HCT116 (cell line): ENCODE measurements at regions not wholly inside any gene's neighbourhood (a gene's known extent, or its start where the extent isn't known, plus 50 kb on each side); places are given as distances from the start of the nearest gene placed in this dataset.

Source experiments
- ATAC-seq: fragments of 200-7000 bp; cut with Tn5 transposase; 2 replicates; pipeline ENCODE4 v1.9.1; 2020; ENCODE audit warnings: mild to moderate bottlenecking, moderate library complexity
- BruUV-seq: library from RNA; stranded (reverse); fragments of 400-500 nt; replicated peaks from 2 replicates; lab custom pipeline; 2021; lab: Mats Ljungman, UMichigan
- CTCF ChIA-PET: fragments of 300-600 bp; sonication (Branson Sonifier 250); formaldehyde crosslinking; loops from one replicate; lab custom pipeline; 2021; ENCODE audit warnings: antibody characterized with exemption; lab: Charles Lee
- POLR2A ChIA-PET: fragments of 300-600, 350-600 bp; sonication (Branson Sonifier 250); formaldehyde crosslinking; loops from one replicate; lab custom pipeline; 2021; ENCODE audit warnings: antibody characterized with exemption; lab: Charles Lee
- RAD21 ChIA-PET, 2 experiments: fragments of 300-600 bp; sonication (Branson Sonifier 250); formaldehyde crosslinking; loops; one replicate each; lab custom pipeline; 2023; ENCODE audit warnings: low total read pairs in 2 of 2; ENCODE audit not compliant: uncharacterized antibody in 2 of 2, unreplicated experiment in 2 of 2, low non-redundant PET in 1 of 2; lab: Charles Lee
- DNase-seq: peaks from one replicate; pipeline ENCODE4 v3.0.0-alpha.2; 2010; ENCODE audit warnings: low read depth, low spot score
- H2AFZ ChIP-seq: fragments of 200-600 bp; shearing (Covaris generic), sonication (generic); 2 replicates; pipeline ENCODE4 v1.6.1; 2017; ENCODE audit warnings: low read depth, mixed run types, mixed read lengths, antibody characterized with exemption, low read length; ENCODE audit not compliant: poor library complexity, severe bottlenecking
- H3K27ac ChIP-seq: 2 replicates; pipeline ENCODE4 v1.5.1; 2012; ENCODE audit warnings: low read depth, low read length
- H3K27me3 ChIP-seq: fragments of 200-600 bp; sonication (generic); 2 replicates; pipeline ENCODE4 v1.6.1; 2016; ENCODE audit warnings: mixed run types, low read length, mixed read lengths; ENCODE audit not compliant: insufficient read depth
- H3K36me3 ChIP-seq, 2 experiments: fragments of 200-500 bp in 1 of 2; fragments of 200-600 bp in 1 of 2; sonication (Bioruptor generic) in 1 of 2; sonication (generic) in 1 of 2; 2 replicates each; pipeline versions ENCODE4 v1.5.1 to v1.6.1; 2014 to 2016; ENCODE audit warnings: low read length in 2 of 2, inconsistent platforms in 1 of 2, mixed read lengths in 1 of 2, mixed run types in 1 of 2; ENCODE audit not compliant: insufficient read depth in 2 of 2, control insufficient read depth in 1 of 2
- H3K4me1 ChIP-seq, 2 experiments: fragments of 200-600 bp in 1 of 2; sonication (generic) in 1 of 2; 2 replicates each; pipeline versions ENCODE4 v1.5.1 to v1.6.1; 2012 to 2017; ENCODE audit warnings: low read length in 2 of 2, inconsistent platforms in 1 of 2, mild to moderate bottlenecking in 1 of 2, mixed read lengths in 1 of 2, mixed run types in 1 of 2, moderate library complexity in 1 of 2; ENCODE audit not compliant: insufficient read depth in 2 of 2, control insufficient read depth in 1 of 2
- H3K4me2 ChIP-seq: fragments of 200-600 bp; sonication (generic); 2 replicates; pipeline ENCODE4 v1.6.1; 2017; ENCODE audit warnings: mixed run types, low read length, mixed read lengths
- H3K4me3 ChIP-seq, 2 experiments: fragments of 200-600 bp in 1 of 2; sonication (generic) in 1 of 2; replicated peaks in 1 of 2; 2 replicates each; pipeline ENCODE4 v1.5.1; 2011 to 2016; ENCODE audit warnings: low read length in 2 of 2, control low read depth in 1 of 2, low read depth in 1 of 2, mild to moderate bottlenecking in 1 of 2, mixed read lengths in 1 of 2, mixed run types in 1 of 2
- H3K79me2 ChIP-seq: fragments of 200-600 bp; sonication (generic); 2 replicates; pipeline ENCODE4 v1.6.1; 2017; ENCODE audit warnings: mild to moderate bottlenecking, mixed run types, low read length, moderate library complexity, mixed read lengths; ENCODE audit not compliant: insufficient read depth
- H3K9ac ChIP-seq: fragments of 200-600 bp; sonication (generic); 2 replicates; pipeline ENCODE4 v1.6.1; 2016; ENCODE audit warnings: low read length, mixed read lengths
- H3K9me2 ChIP-seq: fragments of 200-600 bp; sonication (generic), shearing (Covaris generic); 2 replicates; pipeline ENCODE4 v1.6.1; 2017; ENCODE audit warnings: mixed run types, mild to moderate bottlenecking, moderate library complexity; ENCODE audit not compliant: insufficient read depth
- H3K9me3 ChIP-seq, 2 experiments: fragments of 200-500 bp in 1 of 2; fragments of 200-600 bp in 1 of 2; sonication (Bioruptor generic) in 1 of 2; sonication (generic) in 1 of 2; 2 replicates each; pipeline ENCODE4 v1.6.1; 2014 to 2017; ENCODE audit warnings: low read length in 2 of 2, mixed read lengths in 2 of 2, inconsistent platforms in 1 of 2, low read depth in 1 of 2, mild to moderate bottlenecking in 1 of 2, mixed run types in 1 of 2, moderate library complexity in 1 of 2; ENCODE audit not compliant: control insufficient read depth in 1 of 2, insufficient read depth in 1 of 2
- H4K20me1 ChIP-seq: fragments of 200-600 bp; sonication (generic), shearing (Covaris generic); 2 replicates; pipeline ENCODE4 v1.6.1; 2017; ENCODE audit warnings: mixed run types, mild to moderate bottlenecking, moderate library complexity; ENCODE audit not compliant: insufficient read depth
- ATF3 ChIP-seq: IDR thresholded peaks from 2 replicates; pipeline ENCODE4 v1.6.1; 2012
- CBX3 ChIP-seq: IDR thresholded peaks from 2 replicates; pipeline ENCODE4 v1.6.1; 2012; ENCODE audit warnings: low read depth
- CEBPB ChIP-seq: IDR thresholded peaks from 2 replicates; pipeline ENCODE4 v1.6.1; 2012; ENCODE audit warnings: low read depth
- EGR1 ChIP-seq: IDR thresholded peaks from 2 replicates; pipeline ENCODE4 v1.6.1; 2012; ENCODE audit warnings: low read depth
- ELF1 ChIP-seq: IDR thresholded peaks from 2 replicates; pipeline ENCODE4 v1.6.1; 2012; ENCODE audit warnings: low read depth, borderline replicate concordance
- EZH2 ChIP-seq: fragments of 200-600 bp; sonication (generic); IDR thresholded peaks from 2 replicates; pipeline ENCODE4 v1.6.1; 2017; ENCODE audit warnings: antibody characterized with exemption, mixed run types
- EZH2phosphoT487 ChIP-seq: fragments of 200-600 bp; IDR thresholded peaks from 2 replicates; pipeline ENCODE4 v1.6.1; 2018; ENCODE audit warnings: antibody characterized with exemption, borderline replicate concordance
- FOSL1 ChIP-seq: IDR thresholded peaks from 2 replicates; pipeline ENCODE4 v1.6.1; 2012; ENCODE audit warnings: low read depth
- MAX ChIP-seq: IDR thresholded peaks from 2 replicates; pipeline ENCODE4 v1.6.1; 2012
- POLR2A ChIP-seq: IDR thresholded peaks from 2 replicates; pipeline ENCODE4 v1.7.0; 2011; ENCODE audit warnings: borderline replicate concordance; ENCODE audit not compliant: insufficient read depth, insufficient read length; ENCODE audit errors: extremely low read depth
- POLR2AphosphoS5 ChIP-seq: IDR thresholded peaks from 2 replicates; pipeline ENCODE4 v1.6.1; 2011; ENCODE audit warnings: mild to moderate bottlenecking, low read depth, low read length, moderate library complexity
- REST ChIP-seq: IDR thresholded peaks from 2 replicates; pipeline ENCODE4 v1.6.1; 2012; ENCODE audit warnings: low read depth
- TCF7L2 ChIP-seq: IDR thresholded peaks from 2 replicates; pipeline ENCODE4 v1.7.0; 2011; ENCODE audit warnings: borderline replicate concordance, inconsistent platforms; ENCODE audit not compliant: insufficient read depth, insufficient read length; ENCODE audit errors: extremely low read depth
- YY1 ChIP-seq: IDR thresholded peaks from 2 replicates; pipeline ENCODE4 v1.6.1; 2011; ENCODE audit warnings: low read length, low read depth, moderate library complexity, mild to moderate bottlenecking; ENCODE audit not compliant: insufficient replicate concordance; ENCODE audit errors: extremely low read depth
- ZFX ChIP-seq: fragments of 450-650 bp; IDR thresholded peaks from 2 replicates; pipeline ENCODE4 v1.6.1; 2017
- intact Hi-C: fragments of 100-400 bp; cut with micrococcal nuclease; formaldehyde crosslinking; loops from 2 replicates; pipeline ENCODE4 v1.10.0; 2022

- H3K9me2 ChIP-seq: no peaks in the 10 kb centered on the region
These were observed 383.6 kb downstream of the HNRNPD start for GRCh38 chr4:81990211-81990610.

GRCh38 chr4:81989202-81989601 is 384.6 kb downstream of the HNRNPD start:
- no peak overlapping the region for H3K4me3 ChIP-seq
- no peak overlapping the region for H3K9ac ChIP-seq
- no peaks in the 10 kb centered on the region for H3K9me3 ChIP-seq
- H4K20me1 ChIP-seq: no peaks in the 10 kb centered on the region
- no peak for ATAC-seq
- no peak overlapping the region for H3K4me2 ChIP-seq
- H3K4me1 ChIP-seq: no peaks in the 10 kb centered on the region
- POLR2A ChIA-PET: no interaction called here
- CTCF ChIA-PET: no interaction called here
- TF ChIP-seq EZH2 (no peak), TCF7L2 (no peak), ZFX (no peak), ATF3 (no peak), CEBPB (no peak), YY1 (no peak), ELF1 (no peak), EGR1 (no peak), POLR2A (no peak), POLR2AphosphoS5 (no peak), REST (no peak), MAX (no peak)
- no peaks in the 10 kb centered on the region for H3K9me2 ChIP-seq
- no peaks in the 10 kb centered on the region for H3K36me3 ChIP-seq
- H3K27ac ChIP-seq: no peak overlapping the region
- RAD21 ChIA-PET: no interaction called here
- BruUV-seq: no TSS peak
- no peak overlapping the region for H2AFZ ChIP-seq
- intact Hi-C loops: no loop called here
- DNase-seq: no peak
- peaks cover 40% of the 10 kb centered on the region for H3K27me3 ChIP-seq
- no peaks in the 10 kb centered on the region for H3K79me2 ChIP-seq

More at GRCh38 chr4:81990211-81990610, 383.6 kb downstream of the HNRNPD start:
- ChIA-PET CTCF (no interaction called here), RAD21 (no interaction called here), POLR2A (no interaction called here)
- ATAC-seq (no peak), DNase-seq (no peak)
- Histone ChIP-seq H3K27ac (no peak overlapping the region), H3K9me3 (no peaks in the 10 kb centered on the region), H2AFZ (no peak overlapping the region), H3K4me1 (no peaks in the 10 kb centered on the region), H3K4me3 (no peak overlapping the region), H3K27me3 (peaks cover 34% of the 10 kb centered on the region), H3K4me2 (no peak overlapping the region), H4K20me1 (no peaks in the 10 kb centered on the region), H3K9ac (no peak overlapping the region), H3K79me2 (no peaks in the 10 kb centered on the region), H3K36me3 (no peaks in the 10 kb centered on the region)
- BruUV-seq: no TSS peak
- TF ChIP-seq EGR1: no peak
- no peak for TF ChIP-seq FOSL1
- no peak for TF ChIP-seq EZH2phosphoT487
- no peak for TF ChIP-seq ATF3
- TF ChIP-seq CBX3: no peak
- no peak for TF ChIP-seq YY1
- intact Hi-C loops: no loop called here
